WTC11 (cell line): ENCODE measurements at regions not wholly inside any gene's neighbourhood (a gene's known extent, or its start where the extent isn't known, plus 50 kb on each side); places are given as distances from the start of the nearest gene placed in this dataset.

ENCODE experiments used
- ATAC-seq: fragments of 200-7000 bp; cut with Tn5 transposase; 2 replicates; pipeline ENCODE4 v1.10.0; 2021; ENCODE audit warnings: mild to moderate bottlenecking, moderate library complexity
- CTCF ChIA-PET: fragments of 300-600 bp; sonication (Branson Sonifier 250); formaldehyde crosslinking; loops from one replicate; lab custom pipeline; 2021; ENCODE audit warnings: antibody characterized with exemption; lab: Charles Lee
- POLR2A ChIA-PET: fragments of 350-600 bp; sonication (Branson Sonifier 250); formaldehyde crosslinking; loops from one replicate; lab custom pipeline; 2021; ENCODE audit warnings: antibody characterized with exemption; lab: Charles Lee
- DNase-seq: peaks from one replicate; pipeline ENCODE4 v3.0.0; 2021; ENCODE audit warnings: low spot score
- H3K27ac Mint-ChIP-seq: 2 replicates; pipeline ENCODE4 v1.8.0; 2021; ENCODE audit warnings: mixed read lengths
- H3K27me3 Mint-ChIP-seq: 2 replicates; pipeline ENCODE4 v1.8.0; 2021; ENCODE audit warnings: low read depth, mild to moderate bottlenecking, moderate library complexity, mixed read lengths
- H3K36me3 Mint-ChIP-seq: 2 replicates; pipeline ENCODE4 v1.8.0; 2021; ENCODE audit warnings: mixed read lengths
- H3K4me1 Mint-ChIP-seq: 2 replicates; pipeline ENCODE4 v1.8.0; 2022; ENCODE audit warnings: mixed read lengths
- H3K4me3 Mint-ChIP-seq: 2 replicates; pipeline ENCODE4 v1.8.0; 2021; ENCODE audit warnings: mild to moderate bottlenecking, moderate library complexity, mixed read lengths
- H3K9me3 Mint-ChIP-seq: 2 replicates; pipeline ENCODE4 v1.8.0; 2021; ENCODE audit warnings: mixed read lengths
- ARID4B ChIP-seq: sonication (generic); formaldehyde crosslinking; IDR thresholded peaks from 2 replicates; pipeline ENCODE4 v1.8.0; 2023; ENCODE audit warnings: missing genetic modification reagents, mild to moderate bottlenecking, borderline replicate concordance
- ATF6 ChIP-seq: sonication (generic); formaldehyde crosslinking; IDR thresholded peaks from 2 replicates; pipeline ENCODE4 v1.8.1; 2023; ENCODE audit warnings: mild to moderate bottlenecking, missing genetic modification reagents
- CBFB ChIP-seq: sonication (generic); formaldehyde crosslinking; IDR thresholded peaks from 2 replicates; pipeline ENCODE4 v1.8.1; 2022; ENCODE audit warnings: mild to moderate bottlenecking, low read depth, missing genetic modification reagents
- CDX4 ChIP-seq: fragments of 250-450 bp; sonication (Bioruptor Pico); IDR thresholded peaks from 2 replicates; pipeline ENCODE4 v1.9.0; 2021; ENCODE audit warnings: moderate library complexity, mild to moderate bottlenecking, inconsistent platforms, borderline replicate concordance
- CTCF ChIP-seq: fragments of 200-600 bp; IDR thresholded peaks from 2 replicates; pipeline ENCODE4 v1.8.0; 2022; ENCODE audit warnings: antibody characterized with exemption
- E2F1 ChIP-seq: sonication (generic); formaldehyde crosslinking; IDR thresholded peaks from 2 replicates; pipeline ENCODE4 v1.8.0; 2022; ENCODE audit warnings: mild to moderate bottlenecking, missing genetic modification reagents
- ELF4 ChIP-seq: sonication (generic); formaldehyde crosslinking; IDR thresholded peaks from 2 replicates; pipeline ENCODE4 v1.8.1; 2022; ENCODE audit warnings: low read depth, mild to moderate bottlenecking, moderate library complexity, missing genetic modification reagents
- ETV6 ChIP-seq: sonication (generic); formaldehyde crosslinking; IDR thresholded peaks from 2 replicates; pipeline ENCODE4 v1.8.1; 2022; ENCODE audit warnings: mild to moderate bottlenecking, missing genetic modification reagents
- FOXK1 ChIP-seq: sonication (generic); formaldehyde crosslinking; IDR thresholded peaks from 2 replicates; pipeline ENCODE4 v1.8.0; 2022; ENCODE audit warnings: mild to moderate bottlenecking, moderate library complexity, missing genetic modification reagents
- FOXP1 ChIP-seq: sonication (generic); formaldehyde crosslinking; IDR thresholded peaks from 2 replicates; pipeline ENCODE4 v1.8.0; 2022; ENCODE audit warnings: missing genetic modification reagents, mild to moderate bottlenecking, moderate library complexity, borderline replicate concordance
- JUN ChIP-seq: sonication (generic); formaldehyde crosslinking; IDR thresholded peaks from 2 replicates; pipeline ENCODE4 v1.8.0; 2023; ENCODE audit warnings: mild to moderate bottlenecking, missing genetic modification reagents
- PREB ChIP-seq: sonication (generic); formaldehyde crosslinking; IDR thresholded peaks from 2 replicates; pipeline ENCODE4 v1.8.1; 2022; ENCODE audit warnings: mild to moderate bottlenecking, missing genetic modification reagents, moderate library complexity, borderline replicate concordance
- SP1 ChIP-seq: sonication (generic); formaldehyde crosslinking; conservative IDR thresholded peaks from 2 replicates; pipeline ENCODE4 v1.8.1; 2022; ENCODE audit warnings: missing genetic modification reagents
- USF2 ChIP-seq: sonication (generic); formaldehyde crosslinking; IDR thresholded peaks from 2 replicates; pipeline ENCODE4 v1.8.1; 2023; ENCODE audit warnings: mild to moderate bottlenecking, missing genetic modification reagents, moderate library complexity
- ZBTB21 ChIP-seq: sonication (generic); formaldehyde crosslinking; IDR thresholded peaks from 2 replicates; pipeline ENCODE4 v1.8.1; 2023; ENCODE audit warnings: mild to moderate bottlenecking, missing genetic modification reagents, borderline replicate concordance
- ZNF121 ChIP-seq: sonication (generic); formaldehyde crosslinking; IDR thresholded peaks from 2 replicates; pipeline ENCODE4 v1.8.0; 2023; ENCODE audit warnings: missing genetic modification reagents
- ZNF219 ChIP-seq: sonication (generic); formaldehyde crosslinking; IDR thresholded peaks from 2 replicates; pipeline ENCODE4 v1.8.0; 2023; ENCODE audit warnings: missing genetic modification reagents, mild to moderate bottlenecking, borderline replicate concordance
- ZNF416 ChIP-seq: fragments of 250-450 bp; sonication (Bioruptor Pico); IDR thresholded peaks from 2 replicates; pipeline ENCODE4 v1.9.0; 2021; ENCODE audit warnings: mild to moderate bottlenecking, inconsistent platforms
- ZNF423 ChIP-seq: fragments of 250-450 bp; sonication (Bioruptor Pico); IDR thresholded peaks from 2 replicates; pipeline ENCODE4 v2.1.2; 2022; ENCODE audit warnings: mild to moderate bottlenecking, moderate library complexity

- TF ChIP-seq CTCF (no peak), PREB (CRISPR knock-in tag) (no peak), ETV6 (CRISPR knock-in tag) (no peak)
Measured at GRCh38 chr5:179409806-179410205, 64.5 kb upstream of the ADAMTS2 start (continued).

- DNase-seq: no peak
- Mint-ChIP-seq H3K4me1 (no peaks in the 10 kb centered on the region), H3K36me3 (no peaks in the 10 kb centered on the region), H3K27me3 (no peaks in the 10 kb centered on the region), H3K27ac (no peak overlapping the region), H3K9me3 (peaks cover 7% of the 10 kb centered on the region; the same call in 1 of the 2 replicates), H3K4me3 (no peak overlapping the region)
- TF ChIP-seq ELF4 (CRISPR knock-in tag) (no peak), ZNF416 (no peak), E2F1 (CRISPR knock-in tag) (no peak), ZBTB21 (no peak), ZNF219 (CRISPR knock-in tag) (no peak), CDX4 (CRISPR knock-in tag) (no peak), ZNF121 (CRISPR knock-in tag) (no peak), JUN (CRISPR knock-in tag) (no peak), FOXK1 (CRISPR knock-in tag) (no peak), ZNF423 (CRISPR knock-in tag) (no peak), CBFB (CRISPR knock-in tag) (no peak), ATF6 (CRISPR knock-in tag) (no peak), ARID4B (no peak), SP1 (CRISPR knock-in tag) (no peak), USF2 (CRISPR knock-in tag) (no peak), FOXP1 (CRISPR knock-in tag) (no peak)
- ATAC-seq: no peak
- ChIA-PET CTCF (interaction anchor here (1.5 kb wide), 1 partner anchor 12 kb away, joined by 4 read pairs; no protein-coding TSS in a partner anchor), POLR2A (no interaction called here)
Measured at GRCh38 chr5:179408611-179409010, 63.4 kb upstream of the ADAMTS2 start.
